GM19452 (cell line): ENCODE measurements at regions not wholly inside any gene's neighbourhood (a gene's known extent, or its start where the extent isn't known, plus 50 kb on each side); places are given as distances from the start of the nearest gene placed in this dataset.

Experiments used
- ATAC-seq: cut with Tn5 transposase; IDR thresholded peaks from one replicate; pipeline ENCODE4 v1.9.1; 2021; ENCODE audit not compliant: unreplicated experiment

GRCh38 chr9:16025627-16026026 lies 472.8 kb downstream of the CCDC171 start:
- ATAC-seq: no peak

GRCh38 chr9:16026886-16027285 lies 474.0 kb downstream of the CCDC171 start:
- no peak for ATAC-seq

- no peak for ATAC-seq
These were observed 475.7 kb downstream of the CCDC171 start for GRCh38 chr9:16028548-16028947.

- no peak for ATAC-seq
These were observed 476.3 kb downstream of the CCDC171 start for GRCh38 chr9:16029046-16029615.

- ATAC-seq: no peak
These were observed 477.0 kb downstream of the CCDC171 start for GRCh38 chr9:16029796-16030363.

- peak; percentile 97 for ATAC-seq
These were observed 477.8 kb downstream of the CCDC171 start for GRCh38 chr9:16030528-16031185.

- no peak for ATAC-seq
These were observed 478.6 kb downstream of the CCDC171 start for GRCh38 chr9:16031486-16031885.

GRCh38 chr9:16031971-16032370 lies 479.1 kb downstream of the CCDC171 start:
- ATAC-seq: no peak

- ATAC-seq: no peak
These were observed 480.0 kb downstream of the CCDC171 start for GRCh38 chr9:16032799-16033198.

GRCh38 chr9:16033253-16033652 lies 480.4 kb downstream of the CCDC171 start:
- no peak for ATAC-seq

- no peak for ATAC-seq
These were observed 481.3 kb downstream of the CCDC171 start for GRCh38 chr9:16033921-16034691.

GRCh38 chr9:16039218-16039987 lies 486.6 kb downstream of the CCDC171 start:
- ATAC-seq: no peak

GRCh38 chr9:16039988-16040761 lies 487.3 kb downstream of the CCDC171 start:
- no peak for ATAC-seq

GRCh38 chr9:16043756-16044578 lies 491.1 kb downstream of the CCDC171 start:
- no peak for ATAC-seq

- no peak for ATAC-seq
These were observed 491.7 kb downstream of the CCDC171 start for GRCh38 chr9:16044579-16044881.

GRCh38 chr9:16045651-16046280 lies 492.9 kb downstream of the CCDC171 start:
- no peak for ATAC-seq

- ATAC-seq: no peak
These were observed 493.9 kb downstream of the CCDC171 start for GRCh38 chr9:16046713-16047112.

GRCh38 chr9:16048129-16048528 lies 495.3 kb downstream of the CCDC171 start:
- ATAC-seq: no peak

GRCh38 chr9:16052146-16052545 lies 499.3 kb downstream of the CCDC171 start:
- no peak for ATAC-seq
